B cell (primary cell): ENCODE measurements at regions not wholly inside any gene's neighbourhood (a gene's known extent, or its start where the extent isn't known, plus 50 kb on each side); places are given as distances from the start of the nearest gene placed in this dataset.

Experiments
- ATAC-seq: fragments of 200-7000 bp; cut with Tn5 transposase; one replicate; pipeline ENCODE4 v1.10.0; 2021; ENCODE audit warnings: low read depth, mild to moderate bottlenecking, moderate number of reproducible peaks, moderate library complexity
- CTCF ChIA-PET: fragments of 350-600 bp; sonication (Branson Sonifier 250); formaldehyde crosslinking; loops from one replicate; lab custom pipeline; 2021; ENCODE audit warnings: antibody characterized with exemption, inconsistent platforms; lab: Charles Lee
- POLR2A ChIA-PET: fragments of 350-600 bp; sonication (Branson Sonifier 250); formaldehyde crosslinking; loops from one replicate; lab custom pipeline; 2021; ENCODE audit warnings: antibody characterized with exemption; lab: Charles Lee
- DNase-seq: peaks from one replicate; pipeline ENCODE4 v3.0.0; 2013
- H2AFZ ChIP-seq: 2 replicates; pipeline ENCODE4 v1.6.1; 2012; ENCODE audit warnings: mild to moderate bottlenecking, low read depth, low read length; ENCODE audit not compliant: insufficient read depth, poor library complexity, severe bottlenecking
- H3K27ac ChIP-seq, 2 donors: 1 replicate in 1 of 2; 2 replicates in 1 of 2; pipeline ENCODE4 v1.5.1; 2012 to 2013; ENCODE audit warnings: low read length in 2 of 2, mild to moderate bottlenecking in 2 of 2, moderate library complexity in 1 of 2
- H3K27me3 ChIP-seq, 4 experiments: fragments of 200-600 bp in 1 of 4; sonication (generic) in 1 of 4; replicated peaks in 1 of 4; 1 replicate in 2 of 4; 2 replicates in 2 of 4; pipeline versions ENCODE4 v1.6.1 to v1.7.0; 2013 to 2016; ENCODE audit warnings: low read length in 3 of 4, mild to moderate bottlenecking in 2 of 4, mixed read lengths in 1 of 4, moderate library complexity in 1 of 4; ENCODE audit not compliant: insufficient read depth in 4 of 4, control insufficient read depth in 3 of 4; ENCODE audit errors: control extremely low read depth in 1 of 4
- H3K36me3 ChIP-seq, 2 experiments: replicated peaks in 1 of 2; 1 replicate in 1 of 2; 2 replicates in 1 of 2; pipeline versions ENCODE4 v1.6.1 to v1.7.1; 2013; ENCODE audit warnings: low read length in 1 of 2; ENCODE audit not compliant: insufficient read depth in 2 of 2, control insufficient read depth in 1 of 2; ENCODE audit errors: control extremely low read depth in 1 of 2, extremely low read depth in 1 of 2
- H3K4me1 ChIP-seq, 2 donors: fragments of 200-600 bp in 1 of 2; sonication (generic) in 1 of 2; 1 replicate in 1 of 2; 2 replicates in 1 of 2; pipeline versions ENCODE4 v1.5.1 to v1.6.1; 2013 to 2017; ENCODE audit warnings: low read length in 2 of 2; ENCODE audit not compliant: control insufficient read depth in 2 of 2, insufficient read depth in 2 of 2
- H3K4me2 ChIP-seq: replicated peaks from 2 replicates; pipeline ENCODE3; 2012; ENCODE audit warnings: mild to moderate bottlenecking, low read depth, low read length; ENCODE audit not compliant: poor library complexity, severe bottlenecking
- H3K4me3 ChIP-seq, 5 experiments: fragments of 200-600 bp in 1 of 5; sonication (generic) in 1 of 5; 1 replicate in 3 of 5; 2 replicates in 2 of 5; pipeline versions ENCODE4 v1.5.1 to v1.7.0; 2011 to 2016; ENCODE audit warnings: low read length in 4 of 5, mild to moderate bottlenecking in 4 of 5, low read depth in 2 of 5, control low read depth in 1 of 5, moderate library complexity in 1 of 5; ENCODE audit not compliant: insufficient read depth in 1 of 5; ENCODE audit errors: control extremely low read depth in 1 of 5, extremely low read depth in 1 of 5
- H3K79me2 ChIP-seq: fragments of 200-600 bp; sonication (generic); one replicate; pipeline ENCODE4 v1.6.0; 2016; ENCODE audit warnings: low read length; ENCODE audit not compliant: control insufficient read depth, insufficient read depth
- H3K9ac ChIP-seq: fragments of 200-600 bp; sonication (generic); 2 replicates; pipeline ENCODE4 v1.6.1; 2017; ENCODE audit warnings: mild to moderate bottlenecking, low read length, moderate library complexity
- H3K9me3 ChIP-seq, 3 donors: one replicate each; pipeline versions ENCODE4 v1.6.1 to v1.7.1; 2013; ENCODE audit warnings: low read length in 2 of 3; ENCODE audit not compliant: control insufficient read depth in 2 of 3, insufficient read depth in 1 of 3; ENCODE audit errors: control extremely low read depth in 1 of 3
- H4K20me1 ChIP-seq: 2 replicates; pipeline ENCODE4 v1.6.0; 2012; ENCODE audit warnings: mild to moderate bottlenecking, low read length; ENCODE audit not compliant: insufficient read depth, control insufficient read depth, poor library complexity, severe bottlenecking
- H3K27ac Mint-ChIP-seq: one replicate; pipeline ENCODE4 v1.8.0; 2021; ENCODE audit warnings: mixed read lengths
- H3K27me3 Mint-ChIP-seq: one replicate; pipeline ENCODE4 v1.8.0; 2021; ENCODE audit warnings: mixed read lengths
- H3K4me1 Mint-ChIP-seq: one replicate; pipeline ENCODE4 v1.8.0; 2021; ENCODE audit warnings: mixed read lengths
- H3K4me3 Mint-ChIP-seq: one replicate; pipeline ENCODE4 v1.8.0; 2021; ENCODE audit warnings: mixed read lengths
- H3K9me3 Mint-ChIP-seq: one replicate; pipeline ENCODE4 v1.8.0; 2022; ENCODE audit warnings: mixed read lengths; ENCODE audit not compliant: insufficient read depth
- CTCF ChIP-seq: fragments of 200-600 bp; IDR thresholded peaks from one replicate; pipeline ENCODE4 v1.8.0; 2022; ENCODE audit warnings: antibody characterized with exemption, mild to moderate bottlenecking
- EZH2 ChIP-seq: IDR thresholded peaks from 2 replicates; pipeline ENCODE4 v1.6.1; 2012; ENCODE audit warnings: borderline replicate concordance, low read depth, mild to moderate bottlenecking, moderate library complexity, low read length; ENCODE audit not compliant: insufficient read depth, poor library complexity, severe bottlenecking
- WGBS: methylation state at CpG from one replicate; pipeline ENCODE4 v1.1.5; 2013; ENCODE audit warnings: missing lambda C conversion rate; ENCODE audit not compliant: insufficient coverage; 5-methylcytosine and 5-hydroxymethylcytosine counted together
- intact Hi-C: fragments of 100-400 bp; cut with micrococcal nuclease; formaldehyde crosslinking; loops from one replicate; pipeline ENCODE4 v1.10.0; 2022

DNA sequence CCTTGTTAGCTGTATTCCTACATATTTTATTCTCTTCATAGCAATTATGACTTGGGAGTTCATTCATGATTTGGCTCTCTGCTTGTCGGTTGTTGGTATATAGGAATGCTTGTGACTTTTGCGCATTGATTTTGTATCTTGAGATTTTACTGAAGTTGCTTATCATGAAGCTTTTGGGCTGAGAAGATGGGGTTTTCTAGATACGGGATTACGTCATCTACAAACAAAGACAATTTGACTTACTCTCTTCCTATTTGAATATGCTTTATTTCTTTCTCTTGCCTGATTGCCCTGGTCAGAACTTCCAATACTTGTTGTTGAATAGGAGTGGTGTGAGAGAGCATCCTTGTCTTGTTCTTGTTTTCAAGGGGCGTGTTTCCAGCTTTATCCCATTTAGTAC, 569.8 kb upstream of the NRXN1 start:
- H3K4me1 Mint-ChIP-seq, result no peaks in the 10 kb centered on the region
- CTCF ChIA-PET, result no interaction called here
- H3K4me1 ChIP-seq, result no peaks in the 10 kb centered on the region

DNA sequence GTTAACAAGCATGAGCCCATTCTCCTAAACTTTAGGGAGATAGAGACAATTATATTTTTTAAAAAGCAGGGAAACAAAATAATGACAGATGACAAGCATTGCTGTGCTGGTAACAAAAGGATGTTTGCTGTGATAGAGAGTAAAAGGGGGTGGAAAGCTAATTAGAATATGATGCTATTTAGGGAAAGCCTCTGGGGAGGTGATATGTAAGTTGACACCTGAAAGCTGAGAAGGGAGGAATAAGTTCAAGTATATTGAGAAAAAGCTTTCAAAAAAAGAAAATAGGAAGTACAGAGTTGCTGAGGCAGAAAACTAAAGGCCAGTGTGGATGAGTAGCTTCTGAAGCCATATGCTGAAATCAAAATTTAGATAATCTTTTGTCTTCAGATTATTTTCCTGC, 565.2 kb upstream of the NRXN1 start:
- Mint-ChIP-seq H3K27ac (no peak overlapping the region), H3K9me3 (no peaks in the 10 kb centered on the region), H3K4me3 (no peak overlapping the region), H3K27me3 (no peaks in the 10 kb centered on the region), H3K4me1 (no peaks in the 10 kb centered on the region)
- H4K20me1 ChIP-seq, result no peaks in the 10 kb centered on the region
- H3K4me2 ChIP-seq, result no peak overlapping the region
- ChIA-PET POLR2A (no interaction called here), CTCF (no interaction called here)
- intact Hi-C loops, result no loop called here
- H3K9ac ChIP-seq, result no peak overlapping the region
- no peaks in the 10 kb centered on the region for H3K79me2 ChIP-seq
- no peaks in the 10 kb centered on the region for H3K4me1 ChIP-seq
- no peak overlapping the region for H3K27ac ChIP-seq
- TF ChIP-seq CTCF (no peak), EZH2 (no peak)
- DNase-seq (no peak), ATAC-seq (no peak)
- H3K27me3 ChIP-seq, result no peaks in the 10 kb centered on the region
- H3K36me3 ChIP-seq, result no peaks in the 10 kb centered on the region
- H3K4me3 ChIP-seq, result no peak overlapping the region
- H3K9me3 ChIP-seq, result no peaks in the 10 kb centered on the region
- no peak overlapping the region for H2AFZ ChIP-seq

More for the DNA sequence above, 569.8 kb upstream of the NRXN1 start:
- Histone ChIP-seq H3K36me3 (no peaks in the 10 kb centered on the region), H3K27ac (no peak overlapping the region), H3K79me2 (no peaks in the 10 kb centered on the region), H2AFZ (no peak overlapping the region), H3K9ac (no peak overlapping the region), H4K20me1 (no peaks in the 10 kb centered on the region), H3K9me3 (peaks cover 0 to 11% (median 0%) of the 10 kb centered on the region in 3 donors), H3K27me3 (no peaks in the 10 kb centered on the region), H3K4me2 (no peak overlapping the region), H3K4me3 (no peak overlapping the region)
- no peaks in the 10 kb centered on the region for H3K27me3 Mint-ChIP-seq
- intact Hi-C loops, result no loop called here
- no CpG with 5 or more reads among the region's 5 CpGs for WGBS
- DNase-seq (no peak), ATAC-seq (no peak)
- H3K27ac Mint-ChIP-seq, result no peak overlapping the region
- POLR2A ChIA-PET, result no interaction called here
- peaks cover 4% of the 10 kb centered on the region for H3K9me3 Mint-ChIP-seq
- H3K4me3 Mint-ChIP-seq, result no peak overlapping the region
- no peak for TF ChIP-seq EZH2
- TF ChIP-seq CTCF, result no peak
